ENCODE measurements at regions not wholly inside any gene's neighbourhood (a gene's known extent, or its start where the extent isn't known, plus 50 kb on each side); places are given as distances from the start of the nearest gene placed in this dataset.

GRCh38 chr3:168443965-168444364, 348.2 kb upstream of the GOLIM4 start:
- Histone ChIP-seq H4K20me1 (ENCODE audit: insufficient read depth) (no peaks in the 10 kb centered on the region), H3K27me3 (ENCODE audit: insufficient read depth, low read depth, low read length) (no peaks in the 10 kb centered on the region), H3K27ac (ENCODE audit: low read length) (no peak overlapping the region), H3F3A (ENCODE audit: insufficient read depth, low read length, poor library complexity, severe bottlenecking) (no peaks in the 10 kb centered on the region), H3K9ac (ENCODE audit: low read length) (no peak overlapping the region), H3K79me2 (replicated peaks; ENCODE audit: insufficient read depth, low read length) (no peaks in the 10 kb centered on the region), H3K4me3 (ENCODE audit: low read length) (no peak overlapping the region), H3K4me2 (ENCODE audit: low read length) (no peak overlapping the region), H2AFZ (ENCODE audit: low read depth, low read length) (no peak overlapping the region), H3K36me3 (ENCODE audit: insufficient read depth, low read length) (no peaks in the 10 kb centered on the region), H3K9me3 (ENCODE audit: low read length) (no peaks in the 10 kb centered on the region), H3K9me2 (ENCODE audit: insufficient read depth, low read length) (no peaks in the 10 kb centered on the region)
- no peak for TF ChIP-seq MXI1 (conservative IDR thresholded peaks at IDR 0.05; ENCODE audit: poor library complexity, severe bottlenecking)
- TF ChIP-seq TAF1 (IDR thresholded peaks at IDR 0.05; ENCODE audit: low read depth), result no peak
- TF ChIP-seq SMC3 (conservative IDR thresholded peaks at IDR 0.05; ENCODE audit: poor library complexity), result no peak
- TF ChIP-seq, protein P1, sequence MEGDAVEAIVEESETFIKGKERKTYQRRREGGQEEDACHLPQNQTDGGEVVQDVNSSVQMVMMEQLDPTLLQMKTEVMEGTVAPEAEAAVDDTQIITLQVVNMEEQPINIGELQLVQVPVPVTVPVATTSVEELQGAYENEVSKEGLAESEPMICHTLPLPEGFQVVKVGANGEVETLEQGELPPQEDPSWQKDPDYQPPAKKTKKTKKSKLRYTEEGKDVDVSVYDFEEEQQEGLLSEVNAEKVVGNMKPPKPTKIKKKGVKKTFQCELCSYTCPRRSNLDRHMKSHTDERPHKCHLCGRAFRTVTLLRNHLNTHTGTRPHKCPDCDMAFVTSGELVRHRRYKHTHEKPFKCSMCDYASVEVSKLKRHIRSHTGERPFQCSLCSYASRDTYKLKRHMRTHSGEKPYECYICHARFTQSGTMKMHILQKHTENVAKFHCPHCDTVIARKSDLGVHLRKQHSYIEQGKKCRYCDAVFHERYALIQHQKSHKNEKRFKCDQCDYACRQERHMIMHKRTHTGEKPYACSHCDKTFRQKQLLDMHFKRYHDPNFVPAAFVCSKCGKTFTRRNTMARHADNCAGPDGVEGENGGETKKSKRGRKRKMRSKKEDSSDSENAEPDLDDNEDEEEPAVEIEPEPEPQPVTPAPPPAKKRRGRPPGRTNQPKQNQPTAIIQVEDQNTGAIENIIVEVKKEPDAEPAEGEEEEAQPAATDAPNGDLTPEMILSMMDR (IDR thresholded peaks at IDR 0.05; ENCODE audit: poor library complexity, severe bottlenecking), result no peak
- TF ChIP-seq, protein P2, sequence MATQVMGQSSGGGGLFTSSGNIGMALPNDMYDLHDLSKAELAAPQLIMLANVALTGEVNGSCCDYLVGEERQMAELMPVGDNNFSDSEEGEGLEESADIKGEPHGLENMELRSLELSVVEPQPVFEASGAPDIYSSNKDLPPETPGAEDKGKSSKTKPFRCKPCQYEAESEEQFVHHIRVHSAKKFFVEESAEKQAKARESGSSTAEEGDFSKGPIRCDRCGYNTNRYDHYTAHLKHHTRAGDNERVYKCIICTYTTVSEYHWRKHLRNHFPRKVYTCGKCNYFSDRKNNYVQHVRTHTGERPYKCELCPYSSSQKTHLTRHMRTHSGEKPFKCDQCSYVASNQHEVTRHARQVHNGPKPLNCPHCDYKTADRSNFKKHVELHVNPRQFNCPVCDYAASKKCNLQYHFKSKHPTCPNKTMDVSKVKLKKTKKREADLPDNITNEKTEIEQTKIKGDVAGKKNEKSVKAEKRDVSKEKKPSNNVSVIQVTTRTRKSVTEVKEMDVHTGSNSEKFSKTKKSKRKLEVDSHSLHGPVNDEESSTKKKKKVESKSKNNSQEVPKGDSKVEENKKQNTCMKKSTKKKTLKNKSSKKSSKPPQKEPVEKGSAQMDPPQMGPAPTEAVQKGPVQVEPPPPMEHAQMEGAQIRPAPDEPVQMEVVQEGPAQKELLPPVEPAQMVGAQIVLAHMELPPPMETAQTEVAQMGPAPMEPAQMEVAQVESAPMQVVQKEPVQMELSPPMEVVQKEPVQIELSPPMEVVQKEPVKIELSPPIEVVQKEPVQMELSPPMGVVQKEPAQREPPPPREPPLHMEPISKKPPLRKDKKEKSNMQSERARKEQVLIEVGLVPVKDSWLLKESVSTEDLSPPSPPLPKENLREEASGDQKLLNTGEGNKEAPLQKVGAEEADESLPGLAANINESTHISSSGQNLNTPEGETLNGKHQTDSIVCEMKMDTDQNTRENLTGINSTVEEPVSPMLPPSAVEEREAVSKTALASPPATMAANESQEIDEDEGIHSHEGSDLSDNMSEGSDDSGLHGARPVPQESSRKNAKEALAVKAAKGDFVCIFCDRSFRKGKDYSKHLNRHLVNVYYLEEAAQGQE (IDR thresholded peaks at IDR 0.05; ENCODE audit: borderline replicate concordance), result no peak
- no peak for TF ChIP-seq POLR2AphosphoS5 (IDR thresholded peaks at IDR 0.05)
- TF ChIP-seq RAD21 (conservative IDR thresholded peaks at IDR 0.05), result no peak
- TF ChIP-seq EZH2 (IDR thresholded peaks at IDR 0.05; ENCODE audit: borderline replicate concordance, insufficient read depth, low read length, poor library complexity, severe bottlenecking), result no peak
- TF ChIP-seq EP300 (conservative IDR thresholded peaks at IDR 0.05; ENCODE audit: poor library complexity, severe bottlenecking), result no peak

DNA sequence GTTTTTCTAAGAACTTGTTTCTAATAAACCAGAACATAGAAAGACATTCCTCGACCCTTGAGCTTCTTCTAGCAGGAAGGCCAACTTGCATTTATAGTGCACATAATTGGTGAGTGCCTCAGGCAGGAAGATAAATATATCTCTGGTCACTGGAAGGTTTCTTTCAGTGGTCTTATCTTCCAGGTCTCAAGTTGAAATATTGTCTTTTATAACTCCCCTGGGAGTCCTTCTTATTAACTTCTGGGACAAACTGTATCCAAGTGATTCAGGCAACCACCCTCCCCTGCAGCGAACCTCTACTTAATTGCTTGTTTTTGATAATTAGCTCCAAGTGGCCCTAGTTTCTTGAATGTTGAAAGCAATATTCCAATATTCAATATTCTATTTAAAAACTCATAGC, 346.8 kb upstream of the GOLIM4 start:
- Histone ChIP-seq H3K4me3 (ENCODE audit: low read length) (no peak overlapping the region), H3K4me2 (ENCODE audit: low read length) (no peak overlapping the region), H3K27me3 (ENCODE audit: insufficient read depth, low read depth, low read length) (no peaks in the 10 kb centered on the region), H2AFZ (ENCODE audit: low read depth, low read length) (no peak overlapping the region), H3K36me3 (ENCODE audit: insufficient read depth, low read length) (no peaks in the 10 kb centered on the region), H3K79me2 (replicated peaks; ENCODE audit: insufficient read depth, low read length) (no peaks in the 10 kb centered on the region), H3K27ac (ENCODE audit: low read length) (no peak overlapping the region), H3K9ac (ENCODE audit: low read length) (no peak overlapping the region), H4K20me1 (ENCODE audit: insufficient read depth) (no peaks in the 10 kb centered on the region), H3K9me3 (ENCODE audit: low read length) (no peaks in the 10 kb centered on the region), H3F3A (ENCODE audit: insufficient read depth, low read length, poor library complexity, severe bottlenecking) (no peaks in the 10 kb centered on the region), H3K9me2 (ENCODE audit: insufficient read depth, low read length) (no peaks in the 10 kb centered on the region)
- TF ChIP-seq, protein P2 (IDR thresholded peaks at IDR 0.05; ENCODE audit: borderline replicate concordance), result no peak
- no peak for TF ChIP-seq EZH2 (IDR thresholded peaks at IDR 0.05; ENCODE audit: borderline replicate concordance, insufficient read depth, low read length, poor library complexity, severe bottlenecking)
- no peak for TF ChIP-seq SMC3 (conservative IDR thresholded peaks at IDR 0.05; ENCODE audit: poor library complexity)
- TF ChIP-seq, protein P1 (IDR thresholded peaks at IDR 0.05; ENCODE audit: poor library complexity, severe bottlenecking), result no peak
- no peak for TF ChIP-seq TAF1 (IDR thresholded peaks at IDR 0.05; ENCODE audit: low read depth)
- no peak for TF ChIP-seq RAD21 (conservative IDR thresholded peaks at IDR 0.05)
- no peak for TF ChIP-seq EP300 (conservative IDR thresholded peaks at IDR 0.05; ENCODE audit: poor library complexity, severe bottlenecking)
- TF ChIP-seq MXI1 (conservative IDR thresholded peaks at IDR 0.05; ENCODE audit: poor library complexity, severe bottlenecking), result no peak
- TF ChIP-seq POLR2AphosphoS5 (IDR thresholded peaks at IDR 0.05), result no peak
